ENCODE measurements at regions not wholly inside any gene's neighbourhood (a gene's known extent, or its start where the extent isn't known, plus 50 kb on each side); places are given as distances from the start of the nearest gene placed in this dataset.

- TF ChIP-seq ZNF148 (tag by site-specific recombination; IDR thresholded peaks at IDR 0.05; ENCODE audit: borderline replicate concordance) (no peak), ZNF610 (tag by site-specific recombination; IDR thresholded peaks at IDR 0.05; ENCODE audit: borderline replicate concordance) (no peak)
These were observed 325.8 kb upstream of the POU3F3 start for GRCh38 chr2:104528101-104528500.
